ENCODE measurements at regions not wholly inside any gene's neighbourhood (a gene's known extent, or its start where the extent isn't known, plus 50 kb on each side); places are given as distances from the start of the nearest gene placed in this dataset.

DNA sequence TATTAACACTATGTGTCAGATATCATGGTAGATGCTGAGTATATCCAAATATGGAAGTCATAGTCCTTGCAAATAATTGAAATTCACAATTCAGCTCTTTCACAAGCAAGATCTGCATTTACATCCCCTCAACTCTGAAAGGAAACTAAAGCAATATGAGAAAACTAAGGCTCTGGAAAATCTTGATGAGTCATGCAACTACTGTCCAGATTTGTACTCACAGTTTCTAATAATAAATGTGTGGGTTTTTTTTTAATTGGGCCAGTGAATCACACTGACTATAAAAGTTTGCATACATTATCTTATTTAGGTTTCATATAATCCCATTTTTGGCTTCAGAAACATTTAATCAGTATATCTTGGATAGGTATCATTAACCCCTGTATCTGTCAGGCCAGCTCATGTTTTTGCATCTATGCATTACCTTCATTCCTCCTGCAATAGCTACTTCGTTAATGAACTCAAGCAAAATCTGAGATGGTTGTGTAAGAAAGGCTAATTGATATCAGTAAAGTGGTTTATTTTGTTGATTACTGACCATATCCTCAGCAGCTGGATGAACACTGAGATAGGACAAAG is 58.7 kb upstream of the PRR16 start:
- DNase-seq (ENCODE audit: extremely low read depth in 1 of 4, low spot score in 3 of 4) (no peak), FAIRE-seq (no peak), ATAC-seq (no peak)
- no TSS peak for BruUV-seq (replicated peaks)
- Histone ChIP-seq H3K27me3 (ENCODE audit: control insufficient read depth in 2 of 2, insufficient read depth in 2 of 2, low read length in 2 of 2) (no peaks in the 10 kb centered on the region), H2AFZ (ENCODE audit: low read depth, low read length) (no peak overlapping the region), H4K20me1 (replicated peaks; ENCODE audit: control insufficient read depth, insufficient read depth, low read length) (no peaks in the 10 kb centered on the region), H3K4me1 (replicated peaks in 1 of 2; ENCODE audit: control insufficient read depth in 2 of 2, insufficient read depth in 2 of 2, low read length in 2 of 2) (no peaks in the 10 kb centered on the region), H3K9ac (ENCODE audit: insufficient read depth in 1 of 2, low read depth in 2 of 2, low read length in 2 of 2) (no peak overlapping the region), H3K27ac (ENCODE audit: extremely low read depth, low read depth, low read length) (no peak overlapping the region), H3K79me2 (ENCODE audit: control insufficient read depth, insufficient read depth, low read length) (no peaks in the 10 kb centered on the region), H3K4me3 (no peak overlapping the region), H3K4me2 (ENCODE audit: insufficient read depth, low read length) (no peak overlapping the region), H3K9me3 (replicated peaks; ENCODE audit: control insufficient read depth, insufficient read depth, low read depth, low read length) (no peaks in the 10 kb centered on the region), H3K36me3 (ENCODE audit: control insufficient read depth, insufficient read depth, low read length) (no peaks in the 10 kb centered on the region), H3K9me1 (ENCODE audit: control insufficient read depth, insufficient read depth, low read length) (no peaks in the 10 kb centered on the region)
- ChIA-PET CTCF (ENCODE audit: low intra/inter-chr PET ratio) (no interaction called here), POLR2A (no interaction called here)
- intact Hi-C loops (cut with micrococcal nuclease) = no loop called here
- in situ Hi-C loops (cut with MboI) = no loop called here
- 0% methylated on average over 1 of the region's 1 CpG for WGBS (ENCODE audit: insufficient coverage, low coverage, missing lambda C conversion rate)
- TF ChIP-seq, protein P1, sequence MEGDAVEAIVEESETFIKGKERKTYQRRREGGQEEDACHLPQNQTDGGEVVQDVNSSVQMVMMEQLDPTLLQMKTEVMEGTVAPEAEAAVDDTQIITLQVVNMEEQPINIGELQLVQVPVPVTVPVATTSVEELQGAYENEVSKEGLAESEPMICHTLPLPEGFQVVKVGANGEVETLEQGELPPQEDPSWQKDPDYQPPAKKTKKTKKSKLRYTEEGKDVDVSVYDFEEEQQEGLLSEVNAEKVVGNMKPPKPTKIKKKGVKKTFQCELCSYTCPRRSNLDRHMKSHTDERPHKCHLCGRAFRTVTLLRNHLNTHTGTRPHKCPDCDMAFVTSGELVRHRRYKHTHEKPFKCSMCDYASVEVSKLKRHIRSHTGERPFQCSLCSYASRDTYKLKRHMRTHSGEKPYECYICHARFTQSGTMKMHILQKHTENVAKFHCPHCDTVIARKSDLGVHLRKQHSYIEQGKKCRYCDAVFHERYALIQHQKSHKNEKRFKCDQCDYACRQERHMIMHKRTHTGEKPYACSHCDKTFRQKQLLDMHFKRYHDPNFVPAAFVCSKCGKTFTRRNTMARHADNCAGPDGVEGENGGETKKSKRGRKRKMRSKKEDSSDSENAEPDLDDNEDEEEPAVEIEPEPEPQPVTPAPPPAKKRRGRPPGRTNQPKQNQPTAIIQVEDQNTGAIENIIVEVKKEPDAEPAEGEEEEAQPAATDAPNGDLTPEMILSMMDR (IDR thresholded peaks at IDR 0.05 in 2 of 3, conservative IDR thresholded peaks at IDR 0.05 in 1 of 3; ENCODE audit: insufficient read depth in 2 of 3, low read depth in 1 of 3, low read length in 3 of 3) = no peak
- TF ChIP-seq ZKSCAN3 (CRISPR knock-in tag; IDR thresholded peaks at IDR 0.05) = no peak
- TF ChIP-seq NFE2 (IDR thresholded peaks at IDR 0.05; ENCODE audit: low read depth) = 0 out of 2 replicates have a peak, but pooled peaks have one; percentile 18
- no peak for TF ChIP-seq TAF15 (IDR thresholded peaks at IDR 0.05; ENCODE audit: low read depth, low read length)
- peak; percentile 50; the same call in 1 of the 2 replicates for TF ChIP-seq NFE2L1 (tag; IDR thresholded peaks at IDR 0.05; ENCODE audit: borderline replicate concordance, low read depth)
- TF ChIP-seq, protein P2, sequence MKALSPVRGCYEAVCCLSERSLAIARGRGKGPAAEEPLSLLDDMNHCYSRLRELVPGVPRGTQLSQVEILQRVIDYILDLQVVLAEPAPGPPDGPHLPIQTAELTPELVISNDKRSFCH (CRISPR knock-in tag; IDR thresholded peaks at IDR 0.05) = no peak
- TF ChIP-seq, protein P2 (tag; IDR thresholded peaks at IDR 0.05) = no peak
- TF ChIP-seq ZNF224 (CRISPR knock-in tag; IDR thresholded peaks at IDR 0.05) = no peak
- no peak for TF ChIP-seq SMC3 (conservative IDR thresholded peaks at IDR 0.05; ENCODE audit: insufficient read depth, low read depth, low read length)
- TF ChIP-seq ZNF583 (CRISPR knock-in tag; IDR thresholded peaks at IDR 0.05) = no peak
- no peak for TF ChIP-seq FOS (IDR thresholded peaks at IDR 0.05; ENCODE audit: extremely low read depth, insufficient read length)
- no peak for TF ChIP-seq DIDO1 (tag; IDR thresholded peaks at IDR 0.05; ENCODE audit: low read depth)
- TF ChIP-seq TAF1 (IDR thresholded peaks at IDR 0.05; ENCODE audit: control insufficient read depth, extremely low read depth, insufficient read depth, low read length, severe bottlenecking) = no peak
- TF ChIP-seq C11orf30 (IDR thresholded peaks at IDR 0.05; ENCODE audit: low read depth) = peak; percentile 37; the same call in 1 of the 2 replicates
- TF ChIP-seq EP400 (IDR thresholded peaks at IDR 0.05) = no peak
- peak; percentile 75 for TF ChIP-seq MAFG (tag; conservative IDR thresholded peaks at IDR 0.05)
- no peak for TF ChIP-seq ZNF586 (CRISPR knock-in tag; conservative IDR thresholded peaks at IDR 0.05)
- TF ChIP-seq, protein P3, sequence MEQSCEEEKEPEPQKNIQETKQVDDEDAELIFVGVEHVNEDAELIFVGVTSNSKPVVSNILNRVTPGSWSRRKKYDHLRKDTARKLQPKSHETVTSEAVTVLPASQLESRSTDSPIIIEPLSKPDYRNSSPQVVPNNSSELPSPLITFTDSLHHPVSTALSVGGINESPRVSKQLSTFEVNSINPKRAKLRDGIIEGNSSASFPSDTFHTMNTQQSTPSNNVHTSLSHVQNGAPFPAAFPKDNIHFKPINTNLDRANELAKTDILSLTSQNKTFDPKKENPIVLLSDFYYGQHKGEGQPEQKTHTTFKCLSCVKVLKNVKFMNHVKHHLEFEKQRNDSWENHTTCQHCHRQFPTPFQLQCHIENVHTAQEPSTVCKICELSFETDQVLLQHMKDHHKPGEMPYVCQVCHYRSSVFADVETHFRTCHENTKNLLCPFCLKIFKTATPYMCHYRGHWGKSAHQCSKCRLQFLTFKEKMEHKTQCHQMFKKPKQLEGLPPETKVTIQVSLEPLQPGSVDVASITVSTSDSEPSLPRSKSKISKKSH (CRISPR knock-in tag; IDR thresholded peaks at IDR 0.05) = no peak
- TF ChIP-seq POLR2AphosphoS2 (IDR thresholded peaks at IDR 0.05; ENCODE audit: low read length) = no peak
- no peak for TF ChIP-seq TBL1XR1 (IDR thresholded peaks at IDR 0.05; ENCODE audit: low read length in 2 of 2)
- no peak for TF ChIP-seq PTRF (tag; IDR thresholded peaks at IDR 0.05)
- peak; percentile 21; the same call in 1 of the 2 replicates for TF ChIP-seq ZNF316 (IDR thresholded peaks at IDR 0.05)

Data from K562 (cell line).